ENCODE measurements at regions not wholly inside any gene's neighbourhood (a gene's known extent, or its start where the extent isn't known, plus 50 kb on each side); places are given as distances from the start of the nearest gene placed in this dataset.

- TF ChIP-seq EP300 (IDR thresholded peaks at IDR 0.05), result no peak
- TF ChIP-seq, protein P1, sequence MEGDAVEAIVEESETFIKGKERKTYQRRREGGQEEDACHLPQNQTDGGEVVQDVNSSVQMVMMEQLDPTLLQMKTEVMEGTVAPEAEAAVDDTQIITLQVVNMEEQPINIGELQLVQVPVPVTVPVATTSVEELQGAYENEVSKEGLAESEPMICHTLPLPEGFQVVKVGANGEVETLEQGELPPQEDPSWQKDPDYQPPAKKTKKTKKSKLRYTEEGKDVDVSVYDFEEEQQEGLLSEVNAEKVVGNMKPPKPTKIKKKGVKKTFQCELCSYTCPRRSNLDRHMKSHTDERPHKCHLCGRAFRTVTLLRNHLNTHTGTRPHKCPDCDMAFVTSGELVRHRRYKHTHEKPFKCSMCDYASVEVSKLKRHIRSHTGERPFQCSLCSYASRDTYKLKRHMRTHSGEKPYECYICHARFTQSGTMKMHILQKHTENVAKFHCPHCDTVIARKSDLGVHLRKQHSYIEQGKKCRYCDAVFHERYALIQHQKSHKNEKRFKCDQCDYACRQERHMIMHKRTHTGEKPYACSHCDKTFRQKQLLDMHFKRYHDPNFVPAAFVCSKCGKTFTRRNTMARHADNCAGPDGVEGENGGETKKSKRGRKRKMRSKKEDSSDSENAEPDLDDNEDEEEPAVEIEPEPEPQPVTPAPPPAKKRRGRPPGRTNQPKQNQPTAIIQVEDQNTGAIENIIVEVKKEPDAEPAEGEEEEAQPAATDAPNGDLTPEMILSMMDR (IDR thresholded peaks at IDR 0.05), result no peak
- TF ChIP-seq POLR2A (IDR thresholded peaks at IDR 0.05), result no peak
- TF ChIP-seq POLR2AphosphoS5 (IDR thresholded peaks at IDR 0.05), result no peak
These were observed 78.2 kb upstream of the RNU2-1 start for GRCh38 chr17:43312011-43312410.
